Spleen (tissue), 7 donors: ENCODE measurements at regions not wholly inside any gene's neighbourhood (a gene's known extent, or its start where the extent isn't known, plus 50 kb on each side); places are given as distances from the start of the nearest gene placed in this dataset.

ENCODE experiments used
- POLR2A ChIP-seq, 3 donors: fragments of 450-650 bp; IDR thresholded peaks; one replicate each; pipeline ENCODE4 v1.5.1; 2017; ENCODE audit warnings: antibody characterized with exemption in 3 of 3, mild to moderate bottlenecking in 1 of 3
- TF ChIP-seq, protein P1 (sequence below), 11 experiments: fragments of 200-600 bp in 7 of 11; fragments of 450-650 bp in 4 of 11; sonication (generic) in 4 of 11; IDR thresholded peaks in 8 of 11; conservative IDR thresholded peaks in 3 of 11; 1 replicate in 7 of 11; 2 replicates in 4 of 11; pipeline versions ENCODE4 v1.4.0 to v1.8.0; 2016 to 2021; ENCODE audit warnings: antibody characterized with exemption in 11 of 11, inconsistent platforms in 4 of 11, mild to moderate bottlenecking in 1 of 11
- donor health status: DM: no; HTN: no; CAD: no; lungs with moderate emphysema.
- donor health status: DM: no; HTN: no; CAD: no.
- donor health status: DM: no; HTN: no; CAD: no.

DNA sequence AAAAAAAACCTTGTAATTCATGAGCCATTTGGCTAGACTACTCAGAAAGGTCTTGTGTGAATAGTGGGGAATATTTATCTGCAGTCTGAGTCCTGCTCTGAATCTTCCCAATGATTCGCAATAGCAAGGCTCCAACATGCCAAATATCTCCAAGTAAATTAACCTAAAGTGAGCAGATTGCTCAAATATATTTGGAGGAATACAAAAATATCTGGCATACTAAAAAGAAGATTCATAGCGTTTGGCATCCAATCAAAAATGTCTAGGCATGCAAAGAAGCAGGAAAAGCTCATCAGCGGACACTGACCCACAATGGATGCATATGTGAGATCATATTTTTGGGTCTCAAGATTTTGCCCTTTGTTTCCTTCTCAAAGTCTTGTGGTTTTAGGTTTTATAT is 800.9 kb downstream of the NLGN4Y start:
- TF ChIP-seq, protein P1, sequence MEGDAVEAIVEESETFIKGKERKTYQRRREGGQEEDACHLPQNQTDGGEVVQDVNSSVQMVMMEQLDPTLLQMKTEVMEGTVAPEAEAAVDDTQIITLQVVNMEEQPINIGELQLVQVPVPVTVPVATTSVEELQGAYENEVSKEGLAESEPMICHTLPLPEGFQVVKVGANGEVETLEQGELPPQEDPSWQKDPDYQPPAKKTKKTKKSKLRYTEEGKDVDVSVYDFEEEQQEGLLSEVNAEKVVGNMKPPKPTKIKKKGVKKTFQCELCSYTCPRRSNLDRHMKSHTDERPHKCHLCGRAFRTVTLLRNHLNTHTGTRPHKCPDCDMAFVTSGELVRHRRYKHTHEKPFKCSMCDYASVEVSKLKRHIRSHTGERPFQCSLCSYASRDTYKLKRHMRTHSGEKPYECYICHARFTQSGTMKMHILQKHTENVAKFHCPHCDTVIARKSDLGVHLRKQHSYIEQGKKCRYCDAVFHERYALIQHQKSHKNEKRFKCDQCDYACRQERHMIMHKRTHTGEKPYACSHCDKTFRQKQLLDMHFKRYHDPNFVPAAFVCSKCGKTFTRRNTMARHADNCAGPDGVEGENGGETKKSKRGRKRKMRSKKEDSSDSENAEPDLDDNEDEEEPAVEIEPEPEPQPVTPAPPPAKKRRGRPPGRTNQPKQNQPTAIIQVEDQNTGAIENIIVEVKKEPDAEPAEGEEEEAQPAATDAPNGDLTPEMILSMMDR (IDR thresholded peaks at IDR 0.05 in 8 of 11, conservative IDR thresholded peaks at IDR 0.05 in 3 of 11), result no peak
- TF ChIP-seq POLR2A (IDR thresholded peaks at IDR 0.05), result no peak
